HG03045 (cell line): ENCODE measurements at regions not wholly inside any gene's neighbourhood (a gene's known extent, or its start where the extent isn't known, plus 50 kb on each side); places are given as distances from the start of the nearest gene placed in this dataset.

Source experiments
- ATAC-seq: cut with Tn5 transposase; IDR thresholded peaks from one replicate; pipeline ENCODE4 v1.9.1; 2021; ENCODE audit warnings: mild to moderate bottlenecking, moderate library complexity; ENCODE audit not compliant: unreplicated experiment

DNA sequence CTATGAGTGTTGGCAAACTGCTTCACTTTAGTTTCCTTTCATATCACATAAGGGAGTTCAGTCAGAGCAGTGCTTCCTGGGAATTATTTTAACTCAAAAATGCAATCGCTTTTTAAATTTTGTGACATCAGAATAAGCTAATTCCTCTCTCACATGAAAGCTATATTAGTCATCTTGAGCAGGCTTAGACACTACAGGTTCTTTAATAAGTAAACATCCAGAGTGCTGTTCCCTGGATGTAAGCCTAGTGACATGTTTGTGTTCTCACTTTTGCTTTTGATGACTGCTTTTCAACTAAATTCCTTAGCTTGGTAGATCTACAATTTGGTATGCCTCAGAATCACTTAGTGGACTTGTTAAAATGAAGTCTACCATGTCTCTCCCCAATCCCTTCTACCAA, 252.7 kb upstream of the POU3F2 start:
- ATAC-seq: no peak

DNA sequence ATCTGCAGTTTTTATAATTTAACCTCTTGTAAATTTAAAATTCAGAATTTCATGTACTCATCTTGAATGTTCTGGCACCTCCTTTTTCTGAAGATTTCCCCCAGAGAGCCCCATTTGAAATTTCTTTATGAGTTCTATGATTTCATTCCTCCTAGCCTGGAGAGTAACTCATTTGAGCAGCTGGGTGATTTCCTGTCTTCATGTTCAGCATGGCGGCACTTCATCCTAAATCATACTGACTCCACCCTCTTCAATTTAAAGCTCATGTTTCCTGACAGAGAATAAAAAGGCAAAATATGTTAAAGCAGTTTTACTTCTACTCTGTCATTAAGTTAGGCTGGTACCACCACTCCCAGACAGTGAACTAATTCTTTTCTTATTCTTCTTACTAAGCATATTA, 250.9 kb upstream of the POU3F2 start:
- no peak for ATAC-seq

DNA sequence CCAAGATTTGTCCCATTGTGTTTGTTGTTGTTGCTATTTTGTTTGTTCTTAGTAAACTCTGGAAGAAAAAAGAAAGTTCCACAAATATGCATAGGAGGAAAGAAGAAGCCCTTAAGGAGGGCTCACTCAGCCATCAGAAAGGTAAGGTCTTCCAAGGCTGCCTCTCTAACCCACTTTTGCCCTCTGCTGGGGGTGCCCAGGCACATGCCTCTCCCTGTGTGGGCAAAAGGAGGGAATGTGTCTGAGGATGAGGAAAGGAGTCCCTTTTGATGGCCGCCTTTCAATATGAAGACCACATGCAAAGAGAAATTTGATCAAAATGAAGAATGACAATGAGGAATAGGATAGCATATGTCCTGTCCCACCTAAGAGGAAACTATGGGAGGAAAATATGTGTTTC, 248.2 kb upstream of the POU3F2 start:
- ATAC-seq: no peak

DNA sequence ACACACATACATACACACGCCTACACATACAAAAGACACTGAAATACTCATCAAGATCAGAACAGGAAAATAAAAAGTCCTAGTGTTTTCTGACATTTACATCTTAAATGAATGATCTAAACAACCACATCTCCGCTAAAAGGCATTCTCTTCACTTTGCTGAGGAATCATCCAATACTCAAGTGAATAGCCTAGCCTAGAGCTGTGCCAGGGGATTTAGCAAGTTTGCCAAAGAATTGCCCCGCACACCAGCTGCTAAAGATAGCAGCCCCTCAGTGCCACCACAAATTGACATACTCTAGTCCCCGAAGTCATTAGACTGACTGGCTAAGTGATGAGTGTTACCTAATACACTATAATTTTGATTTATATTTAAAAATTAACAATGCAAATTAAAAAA, 246.8 kb upstream of the POU3F2 start:
- ATAC-seq: no peak

DNA sequence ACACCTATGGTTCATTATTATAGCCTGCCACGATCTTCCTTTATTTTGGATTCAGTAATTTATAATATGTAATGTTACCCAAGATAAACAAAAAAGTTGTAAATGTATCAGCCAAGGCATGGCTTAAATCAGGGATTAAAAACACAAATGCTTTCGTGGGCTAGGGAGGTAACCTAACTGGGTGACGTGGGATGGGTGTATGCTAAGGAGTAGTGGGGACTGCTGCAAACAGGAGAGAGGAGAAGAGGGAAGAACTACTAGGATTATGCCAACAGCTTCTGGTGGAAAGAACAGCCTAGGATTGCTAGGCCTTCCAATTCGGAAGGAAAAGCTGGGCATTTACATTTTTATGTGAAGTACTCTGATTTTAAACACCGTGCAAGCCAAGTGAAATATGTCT, 244.8 kb upstream of the POU3F2 start:
- ATAC-seq: no peak

DNA sequence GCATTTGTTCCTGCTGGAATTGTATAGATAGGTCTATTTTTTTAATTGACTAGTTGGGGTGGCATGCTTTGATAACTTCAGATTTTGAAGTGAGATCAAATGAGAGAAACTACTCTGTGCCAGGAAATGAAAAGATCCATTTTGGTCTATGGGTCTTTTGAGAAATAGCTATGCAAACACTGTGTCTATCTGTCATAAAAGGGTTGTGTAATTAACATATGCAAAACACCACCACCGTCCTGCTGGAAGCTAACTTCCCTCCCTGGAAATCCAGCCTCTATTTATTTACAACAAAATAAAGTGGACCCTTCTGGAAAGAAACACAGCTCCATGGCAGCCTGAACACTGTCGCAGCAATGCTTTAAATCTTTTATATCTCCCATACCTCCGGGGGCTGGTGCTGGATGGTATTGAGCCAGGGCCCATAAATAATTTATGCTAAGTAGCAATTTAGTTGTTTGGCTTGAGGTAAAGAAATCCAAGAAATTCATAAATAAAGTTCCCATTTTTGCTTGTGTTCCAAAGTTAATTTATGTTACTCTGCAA, 244.2 kb upstream of the POU3F2 start:
- ATAC-seq: no peak

DNA sequence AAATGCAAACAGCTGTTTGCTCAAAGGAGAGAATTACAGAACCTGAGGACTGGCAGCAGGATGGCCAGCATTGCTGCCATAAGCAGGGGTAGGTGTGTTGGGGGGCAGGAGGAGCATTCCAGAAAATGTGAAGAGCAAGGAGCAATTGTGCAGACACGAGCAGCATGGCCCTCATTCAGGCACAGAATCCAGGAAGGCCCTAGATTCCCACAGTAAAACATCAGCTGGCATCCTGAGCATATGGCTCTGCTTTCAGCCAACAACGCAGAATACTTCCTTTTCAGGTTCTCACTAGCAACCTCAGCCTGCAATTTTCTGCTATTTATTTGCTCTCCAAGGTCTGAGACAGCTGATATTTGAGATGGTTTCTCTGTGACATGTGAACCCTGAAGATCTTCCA, 243.4 kb upstream of the POU3F2 start:
- ATAC-seq: no peak

DNA sequence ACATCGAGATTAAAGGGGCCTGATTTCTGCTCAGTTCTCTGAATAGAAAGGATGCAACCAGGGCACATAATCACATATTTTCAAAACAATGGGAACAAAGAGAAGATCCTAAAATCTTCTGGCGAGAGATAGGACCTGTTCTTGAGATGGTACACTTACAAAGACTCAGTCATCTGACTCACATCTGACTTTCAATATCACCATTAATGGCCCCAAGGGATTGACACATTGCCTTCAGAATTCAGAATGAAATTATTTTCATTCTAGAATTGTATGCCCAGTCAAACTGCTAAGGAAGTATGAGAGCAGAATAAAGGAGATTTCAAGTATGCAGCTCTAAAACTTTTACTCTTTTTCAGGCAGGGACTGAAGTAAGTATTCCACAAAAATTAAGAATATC, 240.7 kb upstream of the POU3F2 start:
- ATAC-seq: no peak

DNA sequence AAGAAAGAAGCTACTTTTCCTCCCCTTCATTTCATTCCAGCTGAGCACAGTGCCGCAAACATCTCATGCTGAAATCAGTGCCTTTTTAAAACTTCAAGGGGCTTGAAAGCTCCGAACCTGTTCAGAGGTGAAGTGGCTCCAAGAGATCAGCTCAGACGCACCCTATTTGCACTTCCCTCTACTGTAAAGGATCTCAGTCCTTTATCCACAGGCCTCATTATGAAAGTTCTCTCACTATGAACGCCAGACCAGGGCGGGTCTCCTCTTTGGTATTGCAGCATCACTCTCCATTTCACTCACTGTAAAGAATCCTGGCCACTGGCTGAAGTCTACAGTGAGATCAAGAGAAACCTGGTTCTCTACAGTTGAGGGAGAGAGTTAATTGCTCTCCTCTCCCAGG, 232.7 kb upstream of the POU3F2 start:
- ATAC-seq: no peak

DNA sequence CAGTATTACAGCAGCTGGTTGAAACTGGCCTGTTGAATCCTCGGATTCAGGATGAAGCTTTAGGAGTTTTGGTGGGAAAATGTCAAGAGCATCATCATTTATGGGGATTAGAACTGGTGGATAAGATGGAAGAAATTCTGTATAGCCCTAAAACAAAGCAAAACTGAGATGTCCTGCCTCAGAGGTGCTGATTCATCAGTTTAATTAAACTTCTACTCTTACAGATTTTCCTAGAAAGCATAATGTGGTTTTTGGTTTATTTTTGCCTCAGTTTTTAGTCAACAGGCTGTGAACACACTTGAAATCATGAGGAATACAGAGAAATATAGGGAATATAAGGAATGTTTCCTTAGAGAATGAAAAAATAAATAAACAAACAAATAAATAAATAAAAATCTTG, 228.7 kb upstream of the POU3F2 start:
- ATAC-seq: no peak

DNA sequence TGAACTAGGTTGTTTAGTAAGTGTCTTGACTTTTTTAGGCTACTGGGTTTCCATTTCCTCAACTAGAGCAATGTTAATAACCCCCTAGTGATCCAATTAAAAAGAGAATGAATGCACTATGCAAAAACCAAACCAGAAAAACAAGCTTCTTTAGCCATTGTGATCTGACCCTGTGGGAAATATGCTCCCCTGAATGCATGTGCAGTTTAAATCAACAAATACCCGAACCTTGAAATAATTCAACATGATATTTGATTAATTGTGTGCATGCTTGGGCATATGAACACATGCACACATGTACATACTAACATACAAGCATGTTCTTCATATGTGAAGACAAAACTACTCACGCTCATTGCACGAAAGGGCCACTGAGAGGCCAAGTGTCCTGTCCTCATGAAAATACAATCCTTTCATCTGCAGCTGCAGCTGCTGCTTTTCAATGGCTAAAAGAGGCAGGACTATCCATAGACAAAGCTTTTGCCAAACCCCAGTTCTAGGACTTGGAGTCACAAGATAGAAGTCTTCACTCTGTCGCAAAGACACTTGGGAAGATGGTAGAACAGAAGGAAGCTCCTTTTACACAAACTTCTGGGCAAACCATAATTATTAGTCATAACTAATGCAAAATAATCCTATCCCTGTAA, 207.1 kb upstream of the POU3F2 start:
- no peak for ATAC-seq

DNA sequence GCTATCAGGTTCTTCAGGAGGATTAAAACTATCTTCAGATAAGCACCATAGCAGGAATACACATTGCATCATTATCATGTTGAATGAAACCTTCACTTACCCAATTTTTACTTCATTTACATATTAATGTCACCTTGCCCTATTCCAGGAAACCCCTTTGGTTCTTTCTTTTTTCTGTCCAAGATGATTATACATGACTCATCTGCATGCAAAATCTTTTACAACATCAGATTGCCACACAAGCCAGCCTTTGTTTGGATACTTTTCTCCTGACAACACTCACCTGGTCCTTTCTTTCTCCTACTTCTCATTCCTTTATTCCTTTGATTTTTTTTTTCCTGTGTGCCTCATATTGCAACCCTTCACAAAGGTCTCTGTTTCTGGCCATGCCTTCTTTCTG, 200.5 kb upstream of the POU3F2 start:
- no peak for ATAC-seq

DNA sequence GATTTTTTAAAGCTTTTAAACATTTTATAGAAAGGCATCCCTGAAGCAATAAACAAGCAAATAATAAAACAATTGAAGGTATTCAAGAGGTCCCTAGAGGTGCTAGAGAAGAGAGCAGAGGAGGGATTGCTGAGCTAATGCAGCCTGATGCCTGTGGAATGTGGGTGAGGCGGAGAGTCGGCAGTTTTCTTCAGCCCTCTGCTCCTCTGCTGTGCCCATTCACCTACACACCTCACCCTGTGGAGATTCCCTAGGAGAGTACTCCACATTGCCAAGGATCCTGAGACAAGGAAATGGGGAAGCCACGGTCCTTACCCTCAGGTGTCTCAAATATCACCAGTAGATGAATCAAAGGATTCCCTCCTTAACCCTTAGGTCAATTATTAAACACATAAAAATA, 199.8 kb upstream of the POU3F2 start:
- ATAC-seq: no peak

DNA sequence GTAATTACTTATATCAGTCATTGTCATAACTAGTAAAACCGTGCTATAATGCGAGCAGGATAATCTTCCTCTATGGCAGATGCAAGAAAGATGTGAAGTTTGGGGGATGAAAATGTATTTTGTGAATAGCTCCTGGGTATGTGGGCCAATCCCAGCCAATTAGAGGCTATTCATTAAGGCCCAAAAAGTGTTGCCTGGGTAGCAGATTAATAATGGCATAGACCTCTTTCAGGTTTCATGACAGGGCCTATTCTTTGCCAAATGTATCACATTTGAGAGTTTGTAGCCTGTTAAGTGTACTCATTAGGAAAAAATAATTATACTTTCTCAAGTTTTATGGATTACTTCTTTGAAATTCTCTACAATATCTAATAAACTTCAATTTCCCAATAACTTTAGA, 199.2 kb upstream of the POU3F2 start:
- ATAC-seq: no peak

DNA sequence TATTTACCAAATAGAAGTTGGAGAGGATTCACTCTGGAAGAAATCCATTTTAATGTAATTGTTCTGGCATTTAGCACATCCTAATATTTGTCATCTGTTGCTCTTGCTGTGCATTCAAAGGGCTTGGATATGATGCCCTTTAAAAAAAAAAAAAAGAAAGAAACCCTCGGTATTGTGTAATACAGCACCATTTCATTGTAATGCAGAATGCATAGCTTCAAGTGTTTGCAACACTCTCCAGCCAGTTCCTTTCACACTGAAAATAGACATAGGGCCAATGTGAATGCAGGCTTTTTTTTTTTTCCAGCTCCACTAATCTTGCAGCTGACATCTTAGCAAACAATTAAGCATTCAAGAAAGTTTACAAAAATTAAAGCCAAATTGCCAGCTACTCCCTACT, 197.4 kb upstream of the POU3F2 start:
- ATAC-seq: no peak

DNA sequence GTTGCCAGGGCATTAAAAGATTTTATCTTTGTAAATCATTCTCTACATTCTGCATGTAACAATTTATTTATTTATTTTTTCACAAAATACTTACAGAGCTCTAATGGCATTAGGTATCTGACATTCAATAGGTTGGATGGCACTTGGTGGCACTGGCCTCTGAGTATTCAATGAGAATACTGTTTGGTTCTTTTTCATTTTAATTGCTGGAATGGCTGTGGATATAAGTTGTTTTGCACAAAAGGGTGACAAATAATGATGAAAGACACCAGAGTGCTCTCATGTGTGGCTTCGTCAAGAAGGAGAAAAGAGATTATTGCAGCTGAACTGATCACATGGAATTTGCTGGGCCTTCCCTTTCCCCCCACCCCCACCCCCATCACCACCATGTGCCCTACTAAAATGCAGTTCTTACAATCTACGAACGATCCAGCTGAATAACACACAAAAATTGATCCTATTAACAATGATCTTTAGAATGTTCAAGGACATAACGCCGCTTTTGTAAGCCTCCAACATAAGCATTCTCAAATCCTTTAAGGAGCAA, 195.2 kb upstream of the POU3F2 start:
- no peak for ATAC-seq

DNA sequence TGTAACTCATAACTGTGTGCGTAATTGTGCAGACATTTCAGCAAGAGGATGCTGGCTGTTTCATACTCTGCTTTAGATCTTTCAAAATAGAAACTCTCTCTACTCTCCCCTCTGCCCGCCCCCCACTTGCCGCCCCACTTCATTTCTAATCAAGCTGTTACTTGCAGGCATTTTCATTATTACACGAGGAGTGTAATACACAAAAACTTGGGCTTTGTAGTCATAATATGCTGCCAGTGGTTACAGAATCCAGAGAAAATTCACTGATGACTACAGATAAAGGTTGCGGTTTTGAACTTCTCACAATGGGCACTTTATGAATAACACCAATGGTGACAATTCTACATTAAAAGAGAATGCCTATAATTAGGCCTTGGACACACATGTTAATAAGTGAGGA, 194.0 kb upstream of the POU3F2 start:
- ATAC-seq: no peak

DNA sequence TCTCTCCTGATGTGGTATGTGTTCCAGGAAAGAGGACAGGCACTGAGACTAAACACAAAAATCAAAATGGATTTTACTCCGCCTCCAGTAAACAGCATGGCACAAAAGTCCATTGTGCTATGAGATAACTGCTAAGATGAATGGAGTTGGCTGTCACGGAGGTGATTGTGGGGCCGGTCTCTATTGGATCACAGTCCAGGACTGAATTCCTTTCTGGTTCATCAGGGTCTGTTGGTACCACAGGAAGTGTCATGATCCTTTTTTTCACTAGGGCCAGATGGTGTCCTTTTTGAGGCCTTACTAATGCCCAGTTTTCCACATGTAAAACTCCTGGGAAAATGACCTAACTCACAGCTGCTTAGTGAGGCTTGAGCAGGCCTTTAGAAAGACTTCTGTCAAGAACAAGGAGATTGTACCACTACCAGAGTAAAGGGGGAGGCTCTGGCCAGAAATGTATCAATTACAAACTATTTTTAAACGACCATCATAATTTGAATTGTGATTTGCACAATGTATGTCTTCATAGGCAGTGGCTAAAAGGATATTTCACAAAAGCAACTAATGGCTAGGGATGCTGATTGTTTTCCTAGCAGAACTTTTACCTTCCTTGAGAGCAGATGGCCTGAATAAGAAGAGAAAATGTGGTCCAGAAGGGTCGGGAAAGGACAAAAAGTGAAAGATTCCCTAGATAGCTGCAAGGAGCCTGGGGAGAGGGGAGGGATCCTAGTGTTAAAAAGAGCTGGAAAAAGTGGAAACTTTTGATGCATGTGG, 192.2 kb upstream of the POU3F2 start:
- ATAC-seq: no peak

DNA sequence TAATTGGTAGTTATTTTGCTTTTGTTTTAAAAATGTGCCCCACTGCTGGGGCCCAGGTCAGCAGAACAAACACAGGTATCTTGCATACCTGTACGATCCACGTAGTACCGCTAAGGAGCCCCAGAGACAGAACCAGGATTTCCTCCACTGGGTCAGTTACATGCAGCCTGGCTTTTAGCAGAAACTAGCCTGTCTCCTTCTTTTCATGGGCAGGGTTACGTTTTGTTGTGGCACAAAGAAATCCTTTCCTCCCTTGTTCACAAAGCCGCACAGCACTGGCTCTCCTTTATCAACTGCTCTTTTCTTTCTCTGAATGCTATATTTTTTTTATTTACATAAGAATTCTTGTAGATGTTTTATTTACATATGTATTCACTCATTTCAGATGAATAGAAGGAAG, 190.3 kb upstream of the POU3F2 start:
- ATAC-seq: no peak

DNA sequence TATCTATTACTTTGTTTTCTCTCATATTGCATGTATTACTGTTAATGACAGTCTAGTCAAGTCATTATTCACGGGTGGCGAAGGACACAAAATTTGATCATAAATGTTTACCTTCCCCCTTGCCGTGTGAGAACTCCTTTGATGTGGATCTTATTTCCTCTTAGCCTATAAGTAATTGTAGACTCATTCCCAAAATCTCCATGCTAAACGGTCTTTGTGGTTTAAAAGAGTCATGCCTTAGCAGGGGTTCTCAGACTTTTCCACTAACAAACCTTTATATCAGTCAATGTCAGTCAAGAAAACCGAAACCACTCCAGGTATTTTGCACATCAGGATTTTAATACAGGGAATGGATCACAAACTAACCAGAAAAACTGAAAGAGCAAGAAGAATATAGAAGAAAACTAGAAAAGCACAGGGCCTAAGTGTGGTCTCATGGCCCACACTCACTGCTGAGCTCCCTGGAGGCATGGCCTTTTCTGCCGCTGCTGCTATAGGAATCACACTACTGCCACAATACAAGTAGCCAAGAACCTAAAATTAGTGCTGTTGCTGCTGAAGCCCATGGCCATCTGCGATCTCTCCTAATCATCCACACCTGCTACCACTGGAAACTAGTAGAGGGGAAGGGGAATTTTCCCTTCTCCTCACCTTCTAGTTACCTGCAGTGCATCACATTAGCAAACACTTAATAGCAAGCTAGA, 186.0 kb upstream of the POU3F2 start:
- no peak for ATAC-seq

DNA sequence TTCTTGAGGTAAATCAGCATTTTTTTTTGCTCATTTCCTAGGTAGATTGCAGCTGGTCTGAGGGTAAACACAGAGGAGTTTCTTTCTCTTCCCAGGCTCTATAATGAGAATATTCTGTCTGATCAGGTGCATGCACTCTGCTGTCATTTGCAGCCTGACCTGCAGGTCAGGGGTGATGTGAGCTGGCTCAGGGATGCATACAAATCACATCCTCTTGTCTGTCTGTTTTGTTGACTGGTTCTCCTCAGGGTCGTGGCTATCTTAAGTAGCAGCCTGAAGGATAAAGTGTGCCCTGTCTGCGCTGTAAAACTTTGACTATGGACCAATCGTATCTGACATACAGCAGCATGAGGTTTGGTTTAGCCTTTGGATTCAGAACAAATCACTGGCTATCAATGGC, 183.4 kb upstream of the POU3F2 start:
- no peak for ATAC-seq

DNA sequence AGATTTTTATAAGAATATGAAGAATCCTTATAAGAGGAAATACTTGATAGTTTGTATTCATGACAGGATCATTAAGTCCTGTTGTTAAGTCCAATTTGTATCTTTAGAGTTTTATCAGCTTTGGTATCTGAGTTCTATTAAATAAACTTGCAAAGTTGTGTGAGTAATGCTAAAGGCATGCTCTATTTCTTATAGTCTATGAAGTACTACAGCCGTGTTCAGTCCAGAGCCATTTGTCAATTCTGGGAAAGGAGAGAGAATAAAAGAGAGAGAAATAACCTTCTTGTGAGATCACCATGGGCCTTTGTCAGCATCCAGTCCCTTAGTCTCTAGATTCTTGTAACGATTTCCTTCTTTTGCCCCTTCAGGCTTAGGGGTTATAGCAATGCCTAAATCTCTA, 181.2 kb upstream of the POU3F2 start:
- ATAC-seq: no peak
